Liver (tissue), 7 donors: ENCODE measurements at regions not wholly inside any gene's neighbourhood (a gene's known extent, or its start where the extent isn't known, plus 50 kb on each side); places are given as distances from the start of the nearest gene placed in this dataset.
"Not testable (repeated sequence)": the region's sequence is repeated elsewhere in the genome, so short reads cannot be mapped to it uniquely, and the experiment has no call there.

Source experiments
- DNase-seq: peaks from one replicate; pipeline ENCODE4 v3.0.0-alpha.2; 2017; ENCODE audit warnings: low spot score
- H3K27ac ChIP-seq, 2 donors: one replicate each; pipeline ENCODE4 v1.7.0; 2013; ENCODE audit warnings: inconsistent platforms in 2 of 2, low read length in 2 of 2, control low read depth in 1 of 2, low read depth in 1 of 2, mild to moderate bottlenecking in 1 of 2
- H3K27me3 ChIP-seq, 4 donors: one replicate each; pipeline versions ENCODE4 v1.6.1 to v1.7.0; 2013; ENCODE audit warnings: low read length in 3 of 4, inconsistent platforms in 1 of 4, mild to moderate bottlenecking in 1 of 4, moderate library complexity in 1 of 4; ENCODE audit not compliant: control insufficient read depth in 4 of 4, insufficient read depth in 4 of 4
- H3K36me3 ChIP-seq, 4 donors: one replicate each; pipeline versions ENCODE4 v1.6.1 to v1.7.0; 2013; ENCODE audit warnings: low read length in 3 of 4, mild to moderate bottlenecking in 3 of 4, low read depth in 1 of 4, moderate library complexity in 1 of 4; ENCODE audit not compliant: control insufficient read depth in 4 of 4, insufficient read depth in 3 of 4
- H3K4me1 ChIP-seq, 4 donors: one replicate each; pipeline versions ENCODE4 v1.6.1 to v1.7.0; 2013; ENCODE audit warnings: low read length in 3 of 4, mild to moderate bottlenecking in 3 of 4, moderate library complexity in 1 of 4; ENCODE audit not compliant: control insufficient read depth in 4 of 4, insufficient read depth in 4 of 4
- H3K4me3 ChIP-seq, 3 donors: one replicate each; pipeline versions ENCODE4 v1.6.1 to v1.7.0; 2013; ENCODE audit warnings: low read length in 3 of 3, control low read depth in 1 of 3, low read depth in 1 of 3, mild to moderate bottlenecking in 1 of 3
- H3K9ac ChIP-seq, 2 donors: one replicate each; pipeline ENCODE4 v1.7.0; 2013; ENCODE audit warnings: low read length in 2 of 2, mild to moderate bottlenecking in 2 of 2, moderate library complexity in 2 of 2, control low read depth in 1 of 2, low read depth in 1 of 2
- H3K9me3 ChIP-seq, 4 donors: one replicate each; pipeline versions ENCODE4 v1.6.1 to v1.7.0; 2013; ENCODE audit warnings: low read length in 3 of 4; ENCODE audit not compliant: control insufficient read depth in 4 of 4
- FOXA2 ChIP-seq: IDR thresholded peaks from 2 replicates; pipeline ENCODE4 v1.6.1; 2016; ENCODE audit warnings: antibody characterized with exemption
- HNF4A ChIP-seq, 2 donors: conservative IDR thresholded peaks; 2 replicates each; pipeline ENCODE4 v1.6.1; 2016; ENCODE audit warnings: antibody characterized with exemption in 2 of 2, mild to moderate bottlenecking in 2 of 2
- RAD21 ChIP-seq, 2 donors: IDR thresholded peaks; 2 replicates each; pipeline ENCODE4 v1.6.1; 2016; ENCODE audit warnings: antibody characterized with exemption in 2 of 2, mild to moderate bottlenecking in 2 of 2
- RXRA ChIP-seq, 2 donors: IDR thresholded peaks; 2 replicates each; pipeline ENCODE4 v1.6.1; 2017 to 2018; ENCODE audit warnings: antibody characterized with exemption in 2 of 2, mild to moderate bottlenecking in 1 of 2
- WGBS: extraction: QIAGEN DNeasy Blood & Tissue Kit; methylation state at CpG from one replicate; pipeline ENCODE4 v1.1.7; 2013; 5-methylcytosine and 5-hydroxymethylcytosine counted together
- TF ChIP-seq, protein P1 (sequence below): IDR thresholded peaks from 2 replicates; pipeline ENCODE4 v1.6.1; 2016; ENCODE audit warnings: antibody characterized with exemption
- TF ChIP-seq, protein P2 (sequence below): IDR thresholded peaks from 2 replicates; pipeline ENCODE4 v1.6.1; 2016; ENCODE audit warnings: antibody characterized with exemption
- TF ChIP-seq, protein P3 (sequence below): IDR thresholded peaks from 2 replicates; pipeline ENCODE4 v1.6.1; 2016; ENCODE audit warnings: antibody characterized with exemption, mild to moderate bottlenecking
- donor health status: healthy.
- donor health status: healthy.
- donor health status: healthy.
- donor health status: healthy.

DNA sequence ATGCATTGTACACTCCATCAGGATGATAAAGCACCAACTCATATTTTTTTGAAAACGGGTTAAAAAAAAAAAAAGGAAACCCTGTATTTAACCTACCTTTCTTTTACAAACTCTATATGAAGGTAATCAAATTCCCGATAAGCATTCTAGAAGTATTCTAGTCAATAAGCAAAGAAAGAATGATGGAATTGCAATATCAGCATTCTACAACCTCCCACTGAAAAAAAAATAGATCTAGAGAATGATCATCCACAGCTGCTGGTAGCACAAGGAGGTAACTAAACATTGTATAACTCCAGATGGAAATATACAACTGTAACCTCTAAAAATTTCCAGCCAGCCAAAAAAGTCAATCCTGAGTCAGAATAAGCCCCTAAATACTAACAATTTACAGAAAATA lies 95.3 kb upstream of the DCC start:
- no peak for TF ChIP-seq HNF4A (conservative IDR thresholded peaks at IDR 0.05)
- TF ChIP-seq, protein P1, sequence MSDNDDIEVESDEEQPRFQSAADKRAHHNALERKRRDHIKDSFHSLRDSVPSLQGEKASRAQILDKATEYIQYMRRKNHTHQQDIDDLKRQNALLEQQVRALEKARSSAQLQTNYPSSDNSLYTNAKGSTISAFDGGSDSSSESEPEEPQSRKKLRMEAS = no peak
- DNase-seq = no peak
- peaks cover 0 to 4% (median 0%) of the 10 kb centered on the region in 4 donors for H3K9me3 ChIP-seq
- no peaks in the 10 kb centered on the region for H3K4me1 ChIP-seq
- H3K27ac ChIP-seq = no peak overlapping the region
- no peaks in the 10 kb centered on the region for H3K27me3 ChIP-seq
- WGBS = 83% methylated on average over 2 of the region's 2 CpGs
- no peaks in the 10 kb centered on the region for H3K36me3 ChIP-seq
- H3K9ac ChIP-seq = no peak overlapping the region
- no peak overlapping the region for H3K4me3 ChIP-seq

DNA sequence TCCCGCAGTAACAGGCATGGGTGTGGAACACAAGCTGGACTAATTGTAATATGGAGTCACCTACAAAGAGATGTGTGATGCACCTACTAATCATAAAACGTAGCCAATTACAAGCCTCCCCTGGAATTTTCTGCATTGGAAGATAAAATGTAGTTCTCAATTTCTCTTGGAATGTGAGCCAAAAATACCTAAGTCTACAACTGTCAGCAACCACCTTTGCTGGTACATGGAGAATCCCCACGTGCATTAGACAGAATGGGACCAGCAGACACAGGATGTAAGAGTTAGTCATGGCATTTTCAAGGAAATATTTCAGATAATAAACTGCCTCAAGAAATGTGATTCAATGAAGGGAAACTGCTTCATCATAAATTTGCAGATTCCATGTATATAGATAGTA lies 85.6 kb upstream of the DCC start:
- no peaks in the 10 kb centered on the region for H3K4me1 ChIP-seq
- no peak overlapping the region for H3K27ac ChIP-seq
- 78% methylated on average over 3 of the region's 3 CpGs for WGBS
- no peaks in the 10 kb centered on the region for H3K27me3 ChIP-seq
- H3K36me3 ChIP-seq = no peaks in the 10 kb centered on the region
- DNase-seq = no peak
- no peaks in the 10 kb centered on the region for H3K9me3 ChIP-seq
- TF ChIP-seq RXRA (IDR thresholded peaks at IDR 0.05) = no peak
- no peak for TF ChIP-seq FOXA2
- TF ChIP-seq, protein P2, sequence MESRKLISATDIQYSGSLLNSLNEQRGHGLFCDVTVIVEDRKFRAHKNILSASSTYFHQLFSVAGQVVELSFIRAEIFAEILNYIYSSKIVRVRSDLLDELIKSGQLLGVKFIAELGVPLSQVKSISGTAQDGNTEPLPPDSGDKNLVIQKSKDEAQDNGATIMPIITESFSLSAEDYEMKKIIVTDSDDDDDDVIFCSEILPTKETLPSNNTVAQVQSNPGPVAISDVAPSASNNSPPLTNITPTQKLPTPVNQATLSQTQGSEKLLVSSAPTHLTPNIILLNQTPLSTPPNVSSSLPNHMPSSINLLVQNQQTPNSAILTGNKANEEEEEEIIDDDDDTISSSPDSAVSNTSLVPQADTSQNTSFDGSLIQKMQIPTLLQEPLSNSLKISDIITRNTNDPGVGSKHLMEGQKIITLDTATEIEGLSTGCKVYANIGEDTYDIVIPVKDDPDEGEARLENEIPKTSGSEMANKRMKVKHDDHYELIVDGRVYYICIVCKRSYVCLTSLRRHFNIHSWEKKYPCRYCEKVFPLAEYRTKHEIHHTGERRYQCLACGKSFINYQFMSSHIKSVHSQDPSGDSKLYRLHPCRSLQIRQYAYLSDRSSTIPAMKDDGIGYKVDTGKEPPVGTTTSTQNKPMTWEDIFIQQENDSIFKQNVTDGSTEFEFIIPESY = no peak
- H3K9ac ChIP-seq = no peak overlapping the region
- no peak overlapping the region for H3K4me3 ChIP-seq

DNA sequence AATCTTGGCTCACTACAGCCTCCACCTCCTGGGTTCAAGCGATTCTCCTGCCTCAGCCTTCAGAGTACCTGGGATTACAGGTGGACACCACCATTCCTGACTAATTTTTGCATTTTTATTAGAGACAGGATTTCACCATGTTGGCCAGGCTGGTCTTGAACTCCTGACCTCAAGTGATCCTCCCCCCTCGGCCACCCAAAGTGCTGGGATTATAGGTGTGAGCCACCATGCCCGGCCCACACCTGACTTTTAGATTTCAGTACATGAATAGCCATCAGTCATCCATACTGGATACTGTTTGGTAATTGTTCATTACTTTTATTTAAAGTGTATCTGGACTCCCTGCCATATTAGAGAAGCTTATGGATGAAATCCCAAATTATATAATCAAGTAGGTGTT lies 82.6 kb upstream of the DCC start:
- H3K27me3 ChIP-seq, DNase-seq, H3K36me3 ChIP-seq, H3K4me1 ChIP-seq, H3K27ac ChIP-seq, H3K9me3 ChIP-seq, H3K9ac ChIP-seq, H3K4me3 ChIP-seq: not testable (repeated sequence)
- 75% methylated on average over 3 of the region's 3 CpGs for WGBS

DNA sequence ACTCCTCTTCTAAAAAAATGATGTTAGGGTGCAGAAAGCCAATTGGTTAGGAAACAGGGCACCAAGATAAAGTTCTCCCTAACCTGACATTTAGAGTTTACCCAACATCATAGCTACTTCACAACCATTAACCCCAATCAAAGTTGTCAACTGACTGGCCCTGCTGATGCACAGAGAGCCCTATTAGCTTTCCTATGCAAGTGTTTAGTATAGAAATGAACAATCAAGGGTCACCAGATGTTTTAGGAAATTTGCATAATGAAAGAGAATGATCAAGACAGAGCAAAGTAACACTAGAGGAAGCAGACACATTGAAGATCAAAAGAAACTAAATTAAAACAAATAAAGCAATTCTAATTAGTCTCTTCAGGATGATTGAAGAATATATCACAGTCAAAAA lies 64.2 kb upstream of the DCC start:
- Histone ChIP-seq H3K27ac (no peak overlapping the region), H3K4me1 (peaks cover 0 to 8% (median 3%) of the 10 kb centered on the region in 4 donors), H3K36me3 (no peaks in the 10 kb centered on the region), H3K9me3 (no peaks in the 10 kb centered on the region), H3K4me3 (no peak overlapping the region), H3K9ac (no peak overlapping the region), H3K27me3 (no peaks in the 10 kb centered on the region)
- TF ChIP-seq, protein P3, sequence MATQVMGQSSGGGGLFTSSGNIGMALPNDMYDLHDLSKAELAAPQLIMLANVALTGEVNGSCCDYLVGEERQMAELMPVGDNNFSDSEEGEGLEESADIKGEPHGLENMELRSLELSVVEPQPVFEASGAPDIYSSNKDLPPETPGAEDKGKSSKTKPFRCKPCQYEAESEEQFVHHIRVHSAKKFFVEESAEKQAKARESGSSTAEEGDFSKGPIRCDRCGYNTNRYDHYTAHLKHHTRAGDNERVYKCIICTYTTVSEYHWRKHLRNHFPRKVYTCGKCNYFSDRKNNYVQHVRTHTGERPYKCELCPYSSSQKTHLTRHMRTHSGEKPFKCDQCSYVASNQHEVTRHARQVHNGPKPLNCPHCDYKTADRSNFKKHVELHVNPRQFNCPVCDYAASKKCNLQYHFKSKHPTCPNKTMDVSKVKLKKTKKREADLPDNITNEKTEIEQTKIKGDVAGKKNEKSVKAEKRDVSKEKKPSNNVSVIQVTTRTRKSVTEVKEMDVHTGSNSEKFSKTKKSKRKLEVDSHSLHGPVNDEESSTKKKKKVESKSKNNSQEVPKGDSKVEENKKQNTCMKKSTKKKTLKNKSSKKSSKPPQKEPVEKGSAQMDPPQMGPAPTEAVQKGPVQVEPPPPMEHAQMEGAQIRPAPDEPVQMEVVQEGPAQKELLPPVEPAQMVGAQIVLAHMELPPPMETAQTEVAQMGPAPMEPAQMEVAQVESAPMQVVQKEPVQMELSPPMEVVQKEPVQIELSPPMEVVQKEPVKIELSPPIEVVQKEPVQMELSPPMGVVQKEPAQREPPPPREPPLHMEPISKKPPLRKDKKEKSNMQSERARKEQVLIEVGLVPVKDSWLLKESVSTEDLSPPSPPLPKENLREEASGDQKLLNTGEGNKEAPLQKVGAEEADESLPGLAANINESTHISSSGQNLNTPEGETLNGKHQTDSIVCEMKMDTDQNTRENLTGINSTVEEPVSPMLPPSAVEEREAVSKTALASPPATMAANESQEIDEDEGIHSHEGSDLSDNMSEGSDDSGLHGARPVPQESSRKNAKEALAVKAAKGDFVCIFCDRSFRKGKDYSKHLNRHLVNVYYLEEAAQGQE = no peak
- no peak for TF ChIP-seq RAD21 (IDR thresholded peaks at IDR 0.05)
- no peak for DNase-seq
